Keratinocyte (primary cell): ENCODE measurements at regions not wholly inside any gene's neighbourhood (a gene's known extent, or its start where the extent isn't known, plus 50 kb on each side); places are given as distances from the start of the nearest gene placed in this dataset.

Experiments
- CTCF ChIP-seq, 3 experiments: IDR thresholded peaks in 1 of 3; conservative IDR thresholded peaks in 1 of 3; optimal IDR thresholded peaks in 1 of 3; 2 replicates in 2 of 3; 3 replicates in 1 of 3; pipeline versions ENCODE3 to v1.5.1; 2011; ENCODE audit warnings: low read length in 3 of 3, mild to moderate bottlenecking in 3 of 3, moderate library complexity in 2 of 3, control low read depth in 1 of 3, inconsistent platforms in 1 of 3; ENCODE audit not compliant: insufficient read depth in 2 of 3; ENCODE audit errors: extremely low read depth in 1 of 3
- EZH2 ChIP-seq: IDR thresholded peaks from one replicate; pipeline ENCODE4 v1.6.1; 2012; ENCODE audit warnings: inconsistent platforms, mild to moderate bottlenecking, low read length, moderate library complexity

GRCh38 chr5:178786859-178787499 lies 56.5 kb upstream of the ZNF354A start:
- TF ChIP-seq CTCF (optimal IDR thresholded peaks at IDR 0.05 in 1 of 3, IDR thresholded peaks at IDR 0.05 in 1 of 3, conservative IDR thresholded peaks at IDR 0.05 in 1 of 3; ENCODE audit: extremely low read depth in 1 of 3, insufficient read depth in 2 of 3, low read length in 3 of 3) (no peak), EZH2 (no peak)
